SK-N-MC (cell line): ENCODE measurements at regions not wholly inside any gene's neighbourhood (a gene's known extent, or its start where the extent isn't known, plus 50 kb on each side); places are given as distances from the start of the nearest gene placed in this dataset.
"Not testable (repeated sequence)": the region's sequence is repeated elsewhere in the genome, so short reads cannot be mapped to it uniquely, and the experiment has no call there.

Source experiments
- DNase-seq: peaks from one replicate; pipeline ENCODE4 v3.0.0-alpha.2; 2011; ENCODE audit warnings: low read depth, low spot score
- H3K27ac ChIP-seq: fragments of 200-600 bp; sonication (generic); 2 replicates; pipeline ENCODE4 v1.5.1; 2016; ENCODE audit warnings: mixed run types
- H3K36me3 ChIP-seq: fragments of 200-600 bp; sonication (generic); 2 replicates; pipeline ENCODE4 v1.6.1; 2017; ENCODE audit warnings: antibody characterized with exemption, low read length, mixed read lengths; ENCODE audit not compliant: insufficient read depth
- H3K4me3 ChIP-seq: fragments of 200-600 bp; sonication (generic); 2 replicates; pipeline ENCODE4 v1.5.1; 2016
- H3K9ac ChIP-seq: fragments of 200-600 bp; sonication (generic); 2 replicates; pipeline ENCODE4 v1.8.0; 2017; ENCODE audit warnings: mixed run types, mixed read lengths; ENCODE audit not compliant: insufficient read length
- H3K9me3 ChIP-seq: fragments of 200-600 bp; sonication (generic); 2 replicates; pipeline ENCODE4 v1.6.1; 2017; ENCODE audit warnings: low read depth, mild to moderate bottlenecking, antibody characterized with exemption, low read length, moderate library complexity, mixed read lengths
- EZH2 ChIP-seq: fragments of 200-600 bp; sonication (generic); IDR thresholded peaks from one replicate; pipeline ENCODE4 v1.6.1; 2017; ENCODE audit warnings: antibody characterized with exemption
- FOXP2 ChIP-seq: optimal IDR thresholded peaks from 2 replicates; pipeline ENCODE3; 2011; ENCODE audit warnings: mild to moderate bottlenecking, moderate library complexity; ENCODE audit not compliant: insufficient read depth; ENCODE audit errors: extremely low read length, control extremely low read depth
- POLR2AphosphoS5 ChIP-seq: IDR thresholded peaks from 2 replicates; pipeline ENCODE4 v1.6.1; 2012; ENCODE audit warnings: mild to moderate bottlenecking, low read depth, low read length, borderline replicate concordance

DNA sequence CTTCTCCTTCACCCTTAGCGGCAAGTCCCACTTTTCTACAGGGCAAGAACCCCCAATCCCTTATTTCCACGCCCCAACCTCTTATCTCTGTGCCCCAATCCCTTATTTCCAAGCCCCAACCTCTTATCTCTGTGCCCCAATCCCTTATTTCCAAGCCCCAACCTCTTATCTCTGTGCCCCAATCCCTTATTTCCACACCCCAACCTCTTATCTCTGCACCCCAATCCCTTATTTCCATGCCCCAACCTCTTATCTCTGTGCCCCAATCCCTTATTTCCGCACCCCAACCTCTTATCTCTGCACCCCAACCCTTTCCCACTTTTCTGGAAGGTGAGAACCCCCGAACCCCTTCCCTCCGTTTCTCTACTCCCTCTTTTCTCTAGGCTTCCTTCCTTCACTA is 116.1 kb upstream of the GJE1 start:
- H3K36me3 ChIP-seq, H3K27ac ChIP-seq, H3K4me3 ChIP-seq, H3K9me3 ChIP-seq, DNase-seq, H3K9ac ChIP-seq: not testable (repeated sequence)

DNA sequence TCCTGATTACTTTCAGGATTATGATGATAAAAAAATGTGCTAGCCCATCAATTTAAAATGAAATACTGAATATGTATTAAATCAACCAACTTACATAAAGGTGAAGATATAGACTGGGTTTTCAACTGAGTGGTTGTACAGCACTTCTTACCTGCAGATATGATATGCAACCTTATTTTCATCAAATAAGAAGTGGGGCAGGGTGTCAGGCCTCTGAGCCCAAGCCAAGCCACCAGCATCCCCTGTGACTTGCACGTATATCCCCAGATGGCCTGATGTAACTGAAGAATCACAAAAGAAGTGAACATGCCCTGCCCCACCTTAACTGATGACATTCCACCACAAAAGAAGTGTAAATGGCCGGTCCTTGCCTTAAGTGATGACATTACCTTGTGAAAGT is 117.3 kb upstream of the GJE1 start:
- H3K9ac ChIP-seq, H3K4me3 ChIP-seq, DNase-seq, H3K9me3 ChIP-seq, H3K27ac ChIP-seq, H3K36me3 ChIP-seq: not testable (repeated sequence)

DNA sequence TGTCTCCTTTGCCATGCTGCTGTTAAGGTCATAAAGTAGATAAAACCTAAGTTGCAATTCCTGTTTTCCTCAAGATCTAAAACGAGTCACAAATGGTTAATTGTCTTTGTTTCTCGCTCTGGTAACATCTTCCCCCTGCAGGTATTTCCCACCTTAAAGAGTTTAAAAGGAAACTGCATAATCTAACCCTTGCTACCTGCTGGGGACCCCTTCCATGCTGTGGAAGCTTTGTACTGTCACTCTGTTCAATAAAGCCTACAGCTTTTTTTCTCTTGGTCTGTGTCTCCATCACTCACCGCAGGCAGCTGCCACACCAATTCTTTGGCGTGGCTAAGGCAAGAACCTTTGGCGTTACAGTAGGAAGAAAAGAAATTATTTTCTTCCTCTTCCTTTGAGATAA is 117.7 kb upstream of the GJE1 start:
- no peak for DNase-seq
- H3K9me3 ChIP-seq, result no peaks in the 10 kb centered on the region
- H3K27ac ChIP-seq, result no peak overlapping the region
- no peak overlapping the region for H3K4me3 ChIP-seq
- H3K9ac ChIP-seq, result no peak overlapping the region
- H3K36me3 ChIP-seq, result no peaks in the 10 kb centered on the region
- TF ChIP-seq EZH2 (no peak), FOXP2 (no peak), POLR2AphosphoS5 (no peak)

DNA sequence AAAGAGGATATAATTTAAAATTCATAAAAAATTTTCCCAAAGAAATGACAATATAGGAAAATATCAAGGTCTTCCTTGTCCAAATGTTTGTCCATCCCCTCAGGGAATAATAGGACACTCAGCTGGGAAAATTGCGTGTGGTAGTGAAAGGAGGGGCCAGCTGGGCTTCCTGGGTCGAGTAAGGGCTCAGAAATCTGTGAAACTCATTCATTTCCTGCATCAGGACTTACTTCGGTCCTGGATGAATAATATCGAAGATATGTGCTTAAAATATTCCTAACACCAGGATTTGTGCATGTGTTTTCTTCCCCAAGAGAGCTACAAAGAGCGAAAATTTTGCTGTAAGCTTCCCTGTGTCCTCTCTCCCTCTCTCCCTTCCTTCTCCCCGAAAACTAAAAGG is 118.2 kb upstream of the GJE1 start:
- DNase-seq, result no peak
- Histone ChIP-seq H3K4me3 (no peak overlapping the region), H3K9ac (no peak overlapping the region), H3K36me3 (no peaks in the 10 kb centered on the region), H3K9me3 (no peaks in the 10 kb centered on the region), H3K27ac (no peak overlapping the region)
- TF ChIP-seq FOXP2 (no peak), POLR2AphosphoS5 (no peak), EZH2 (no peak)

DNA sequence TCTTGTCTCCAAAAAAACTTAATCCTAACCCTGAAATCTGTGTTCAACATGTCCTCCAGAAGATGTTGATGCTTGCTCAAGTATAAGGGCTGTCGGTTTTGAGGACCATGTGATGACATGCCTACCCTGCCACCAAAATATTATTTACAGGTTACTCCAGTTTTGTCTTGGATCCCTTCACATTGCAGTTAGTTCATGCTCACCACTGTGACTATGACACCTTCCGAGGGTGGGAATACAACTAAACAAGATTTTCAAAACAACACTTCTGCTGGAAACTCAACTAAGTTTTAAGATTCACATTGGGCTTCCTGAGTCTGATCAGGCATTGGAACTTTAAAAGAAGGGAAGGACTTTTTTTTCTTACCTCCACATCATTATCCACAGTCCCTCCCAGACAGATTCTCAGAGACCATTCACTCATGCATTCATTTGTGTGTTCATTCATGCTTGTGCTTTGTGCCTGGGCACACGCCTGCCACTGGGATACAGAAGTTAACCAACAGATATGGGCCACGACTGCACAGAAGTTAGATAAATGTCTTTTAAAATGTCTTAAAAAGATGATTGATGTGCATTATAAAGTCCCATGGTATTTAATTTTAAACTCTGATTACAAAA is 118.7 kb upstream of the GJE1 start:
- H3K9ac ChIP-seq, result no peak overlapping the region
- no peak overlapping the region for H3K27ac ChIP-seq

DNA sequence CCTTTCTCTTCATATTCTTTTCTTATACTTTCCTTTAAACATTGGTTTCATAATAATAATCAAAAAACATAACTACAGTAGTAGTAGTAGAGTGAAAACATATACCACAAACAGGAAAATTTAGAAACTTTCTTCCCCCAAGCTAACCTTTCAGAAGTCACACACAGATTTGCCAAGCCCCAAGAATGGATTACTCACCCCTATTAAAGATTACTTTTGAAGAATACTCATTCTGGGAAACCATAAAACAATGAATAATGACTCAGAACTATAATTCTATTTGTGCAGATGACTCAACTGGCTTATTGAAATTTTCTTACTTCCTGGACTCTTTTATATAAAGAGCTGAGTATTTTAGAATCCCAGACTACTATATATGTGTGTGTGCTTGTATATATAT is 119.4 kb upstream of the GJE1 start:
- H3K36me3 ChIP-seq, result no peaks in the 10 kb centered on the region
- no peaks in the 10 kb centered on the region for H3K9me3 ChIP-seq
- TF ChIP-seq EZH2 (no peak), FOXP2 (no peak), POLR2AphosphoS5 (no peak)
- DNase-seq, result no peak
- no peak overlapping the region for H3K4me3 ChIP-seq
- H3K27ac ChIP-seq, result no peak overlapping the region
- H3K9ac ChIP-seq, result no peak overlapping the region

More for the DNA sequence above, 118.7 kb upstream of the GJE1 start:
- H3K4me3 ChIP-seq, result no peak overlapping the region
- TF ChIP-seq FOXP2, result no peak
- TF ChIP-seq POLR2AphosphoS5, result no peak
- no peak for TF ChIP-seq EZH2
- no peaks in the 10 kb centered on the region for H3K9me3 ChIP-seq
- DNase-seq, result no peak
- H3K36me3 ChIP-seq, result no peaks in the 10 kb centered on the region

DNA sequence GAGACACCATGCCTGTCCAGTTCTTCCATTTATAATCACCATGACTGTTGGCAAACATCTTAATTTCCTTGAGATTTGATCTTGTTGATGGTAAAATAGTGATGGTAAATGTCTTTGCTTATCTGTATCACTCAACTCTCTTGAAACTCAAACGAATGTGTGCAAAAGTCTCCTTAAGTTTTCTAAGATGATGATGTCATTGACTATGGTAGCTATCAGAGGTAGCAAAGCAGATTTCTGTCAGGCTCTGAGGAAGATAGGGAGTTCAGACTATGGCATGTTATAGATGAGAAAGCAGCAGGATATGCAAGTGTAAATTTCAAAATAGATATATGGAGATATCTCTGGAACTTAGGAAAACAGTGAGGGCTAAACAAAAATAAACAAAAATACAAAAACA is 121.0 kb upstream of the GJE1 start:
- no peak overlapping the region for H3K27ac ChIP-seq
- H3K9ac ChIP-seq, result no peak overlapping the region
- no peak overlapping the region for H3K4me3 ChIP-seq
- no peaks in the 10 kb centered on the region for H3K36me3 ChIP-seq
- H3K9me3 ChIP-seq, result no peaks in the 10 kb centered on the region
- TF ChIP-seq FOXP2 (no peak), EZH2 (no peak), POLR2AphosphoS5 (no peak)
- no peak for DNase-seq

GRCh38 chr6:142011156-142011555 is 121.6 kb upstream of the GJE1 start:
- Histone ChIP-seq H3K27ac (no peak overlapping the region), H3K4me3 (no peak overlapping the region), H3K36me3 (no peaks in the 10 kb centered on the region), H3K9me3 (no peaks in the 10 kb centered on the region), H3K9ac (no peak overlapping the region)
- no peak for DNase-seq
- no peak for TF ChIP-seq POLR2AphosphoS5
- TF ChIP-seq EZH2, result no peak
- no peak for TF ChIP-seq FOXP2

GRCh38 chr6:142009647-142010046 is 123.1 kb upstream of the GJE1 start:
- Histone ChIP-seq H3K27ac (no peak overlapping the region), H3K36me3 (no peaks in the 10 kb centered on the region)
- DNase-seq, result no peak

GRCh38 chr6:142008781-142009180 is 123.9 kb upstream of the GJE1 start:
- TF ChIP-seq FOXP2 (no peak), EZH2 (no peak), POLR2AphosphoS5 (no peak)
- Histone ChIP-seq H3K27ac (no peak overlapping the region), H3K4me3 (no peak overlapping the region), H3K9ac (no peak overlapping the region), H3K9me3 (no peaks in the 10 kb centered on the region), H3K36me3 (no peaks in the 10 kb centered on the region)
- no peak for DNase-seq

More at GRCh38 chr6:142009647-142010046, 123.1 kb upstream of the GJE1 start:
- Histone ChIP-seq H3K4me3 (no peak overlapping the region), H3K9ac (no peak overlapping the region), H3K9me3 (no peaks in the 10 kb centered on the region)
- TF ChIP-seq POLR2AphosphoS5 (no peak), EZH2 (no peak), FOXP2 (no peak)
